ENCODE measurements at regions not wholly inside any gene's neighbourhood (a gene's known extent, or its start where the extent isn't known, plus 50 kb on each side); places are given as distances from the start of the nearest gene placed in this dataset.

DNA sequence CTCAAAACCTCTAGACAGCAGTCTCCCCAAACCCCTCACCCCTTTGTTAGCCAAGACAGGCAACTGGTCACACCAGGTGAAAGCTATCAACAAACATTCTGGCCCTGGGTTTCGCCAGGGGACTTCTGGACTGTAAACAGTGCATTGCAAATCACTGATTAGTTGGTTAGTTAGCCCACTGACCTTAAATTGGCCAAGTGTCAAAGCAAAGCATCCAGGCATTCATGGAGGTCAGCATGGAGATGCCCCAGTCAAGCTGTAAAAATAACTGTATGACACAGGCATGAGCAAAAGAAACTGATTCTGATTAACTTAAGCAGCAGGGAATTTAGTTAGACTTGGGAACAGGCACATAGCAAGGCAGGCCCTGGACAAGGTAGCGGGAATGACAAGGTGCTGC is 156.0 kb upstream of the TTC29 start:
- DNase-seq (ENCODE audit: low read depth, low spot score) (no peak), FAIRE-seq (no peak)
- Histone ChIP-seq H4K20me1 (ENCODE audit: control insufficient read depth, extremely low read depth, insufficient read depth, low read length) (no peaks in the 10 kb centered on the region), H3K27ac (ENCODE audit: control insufficient read depth, insufficient read depth, low read length) (no peak overlapping the region), H2AFZ (ENCODE audit: control insufficient read depth, low read length) (no peak overlapping the region), H3K79me2 (ENCODE audit: control insufficient read depth, insufficient read depth, low read length) (no peaks in the 10 kb centered on the region), H3K9me1 (ENCODE audit: control insufficient read depth, extremely low read depth, insufficient read depth, low read length) (no peaks in the 10 kb centered on the region), H3K4me3 (ENCODE audit: control insufficient read depth in 2 of 3, extremely low read depth in 1 of 3, insufficient read depth in 2 of 3, low read depth in 1 of 3, low read length in 3 of 3) (no peak overlapping the region), H3K4me1 (ENCODE audit: control insufficient read depth, extremely low read depth, insufficient read depth, low read length) (no peaks in the 10 kb centered on the region), H3K9me3 (ENCODE audit: control insufficient read depth, low read depth, low read length) (no peaks in the 10 kb centered on the region), H3K4me2 (ENCODE audit: control insufficient read depth, extremely low read depth, insufficient read depth, low read depth, low read length) (no peak overlapping the region), H3K9ac (ENCODE audit: control insufficient read depth, extremely low read depth, insufficient read depth, low read length) (no peak overlapping the region), H3K27me3 (ENCODE audit: control insufficient read depth, extremely low read depth, insufficient read depth, low read length) (peaks cover 4% of the 10 kb centered on the region), H3K36me3 (ENCODE audit: control insufficient read depth in 2 of 2, extremely low read depth in 1 of 2, insufficient read depth in 2 of 2, low read length in 2 of 2) (no peaks in the 10 kb centered on the region)
- TF ChIP-seq, protein P1, sequence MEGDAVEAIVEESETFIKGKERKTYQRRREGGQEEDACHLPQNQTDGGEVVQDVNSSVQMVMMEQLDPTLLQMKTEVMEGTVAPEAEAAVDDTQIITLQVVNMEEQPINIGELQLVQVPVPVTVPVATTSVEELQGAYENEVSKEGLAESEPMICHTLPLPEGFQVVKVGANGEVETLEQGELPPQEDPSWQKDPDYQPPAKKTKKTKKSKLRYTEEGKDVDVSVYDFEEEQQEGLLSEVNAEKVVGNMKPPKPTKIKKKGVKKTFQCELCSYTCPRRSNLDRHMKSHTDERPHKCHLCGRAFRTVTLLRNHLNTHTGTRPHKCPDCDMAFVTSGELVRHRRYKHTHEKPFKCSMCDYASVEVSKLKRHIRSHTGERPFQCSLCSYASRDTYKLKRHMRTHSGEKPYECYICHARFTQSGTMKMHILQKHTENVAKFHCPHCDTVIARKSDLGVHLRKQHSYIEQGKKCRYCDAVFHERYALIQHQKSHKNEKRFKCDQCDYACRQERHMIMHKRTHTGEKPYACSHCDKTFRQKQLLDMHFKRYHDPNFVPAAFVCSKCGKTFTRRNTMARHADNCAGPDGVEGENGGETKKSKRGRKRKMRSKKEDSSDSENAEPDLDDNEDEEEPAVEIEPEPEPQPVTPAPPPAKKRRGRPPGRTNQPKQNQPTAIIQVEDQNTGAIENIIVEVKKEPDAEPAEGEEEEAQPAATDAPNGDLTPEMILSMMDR (optimal IDR thresholded peaks at IDR 0.05 in 1 of 3, IDR thresholded peaks at IDR 0.05 in 1 of 3, conservative IDR thresholded peaks at IDR 0.05 in 1 of 3; ENCODE audit: extremely low read depth in 1 of 3, insufficient read depth in 2 of 3, low read length in 3 of 3): no peak
- TF ChIP-seq EZH2 (IDR thresholded peaks at IDR 0.05; ENCODE audit: low read length): no peak
- dilution Hi-C loops (cut with MboI; ENCODE audit: extremely low pct_ligation_motif_present, low sequenced_read_pairs): no loop called here

DNA sequence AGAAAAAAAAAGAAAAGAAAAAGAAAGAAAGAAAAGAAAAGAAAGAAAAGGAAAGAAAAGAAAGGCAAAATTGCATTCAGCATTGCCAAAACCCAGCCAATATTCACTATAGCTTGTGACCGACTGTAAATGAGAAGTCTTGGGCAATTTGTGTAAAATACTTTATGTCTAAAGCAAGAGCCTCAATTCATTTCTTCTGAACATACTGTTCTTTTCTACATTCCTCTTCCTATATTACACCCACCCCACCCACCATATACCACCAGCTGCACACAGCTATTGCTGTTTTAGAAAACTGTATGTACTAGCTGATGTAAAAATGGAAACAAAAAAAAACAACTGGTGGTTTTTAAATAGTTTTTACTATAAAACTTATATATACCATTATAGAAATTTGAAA is 156.9 kb upstream of the TTC29 start:
- peaks cover 4% of the 10 kb centered on the region for H3K27me3 ChIP-seq (ENCODE audit: control insufficient read depth, extremely low read depth, insufficient read depth, low read length)
- H3K4me1 ChIP-seq (ENCODE audit: control insufficient read depth, extremely low read depth, insufficient read depth, low read length): no peaks in the 10 kb centered on the region
- no peak overlapping the region for H3K27ac ChIP-seq (ENCODE audit: control insufficient read depth, insufficient read depth, low read length)
- H3K9ac ChIP-seq (ENCODE audit: control insufficient read depth, extremely low read depth, insufficient read depth, low read length): no peak overlapping the region
- DNase-seq (ENCODE audit: low read depth, low spot score) (no peak), FAIRE-seq (no peak)
- H4K20me1 ChIP-seq (ENCODE audit: control insufficient read depth, extremely low read depth, insufficient read depth, low read length): no peaks in the 10 kb centered on the region
- no peak for TF ChIP-seq EZH2 (IDR thresholded peaks at IDR 0.05; ENCODE audit: low read length)
- TF ChIP-seq, protein P1 (optimal IDR thresholded peaks at IDR 0.05 in 1 of 3, IDR thresholded peaks at IDR 0.05 in 1 of 3, conservative IDR thresholded peaks at IDR 0.05 in 1 of 3; ENCODE audit: extremely low read depth in 1 of 3, insufficient read depth in 2 of 3, low read length in 3 of 3): no peak
- H3K9me1 ChIP-seq (ENCODE audit: control insufficient read depth, extremely low read depth, insufficient read depth, low read length): no peaks in the 10 kb centered on the region
- dilution Hi-C loops (cut with MboI; ENCODE audit: extremely low pct_ligation_motif_present, low sequenced_read_pairs): no loop called here
- no peak overlapping the region for H3K4me2 ChIP-seq (ENCODE audit: control insufficient read depth, extremely low read depth, insufficient read depth, low read depth, low read length)
- H3K79me2 ChIP-seq (ENCODE audit: control insufficient read depth, insufficient read depth, low read length): no peaks in the 10 kb centered on the region
- no peak overlapping the region for H3K4me3 ChIP-seq (ENCODE audit: control insufficient read depth in 2 of 3, extremely low read depth in 1 of 3, insufficient read depth in 2 of 3, low read depth in 1 of 3, low read length in 3 of 3)
- no peaks in the 10 kb centered on the region for H3K9me3 ChIP-seq (ENCODE audit: control insufficient read depth, low read depth, low read length)
- H3K36me3 ChIP-seq (ENCODE audit: control insufficient read depth in 2 of 2, extremely low read depth in 1 of 2, insufficient read depth in 2 of 2, low read length in 2 of 2): no peaks in the 10 kb centered on the region
- no peak overlapping the region for H2AFZ ChIP-seq (ENCODE audit: control insufficient read depth, low read length)
